LNCaP clone FGC (cell line): ENCODE measurements at regions not wholly inside any gene's neighbourhood (a gene's known extent, or its start where the extent isn't known, plus 50 kb on each side); places are given as distances from the start of the nearest gene placed in this dataset.
A peak's percentile ranks its signal among the peaks of the same experiment; 100 is the strongest.

ENCODE experiments used
- DNase-seq: peaks from one replicate; pipeline ENCODE4 v3.0.0-alpha.2; 2011; ENCODE audit warnings: low read depth
- H3K4me3 ChIP-seq: 2 replicates; pipeline ENCODE4 v1.5.1; 2011; ENCODE audit warnings: mild to moderate bottlenecking, low read depth, low read length, control low read depth
- TF ChIP-seq, protein P1 (sequence below): IDR thresholded peaks from 2 replicates; pipeline ENCODE4 v1.5.1; 2012; ENCODE audit warnings: mild to moderate bottlenecking; ENCODE audit not compliant: control insufficient read depth, insufficient read depth; ENCODE audit errors: extremely low read depth

DNA sequence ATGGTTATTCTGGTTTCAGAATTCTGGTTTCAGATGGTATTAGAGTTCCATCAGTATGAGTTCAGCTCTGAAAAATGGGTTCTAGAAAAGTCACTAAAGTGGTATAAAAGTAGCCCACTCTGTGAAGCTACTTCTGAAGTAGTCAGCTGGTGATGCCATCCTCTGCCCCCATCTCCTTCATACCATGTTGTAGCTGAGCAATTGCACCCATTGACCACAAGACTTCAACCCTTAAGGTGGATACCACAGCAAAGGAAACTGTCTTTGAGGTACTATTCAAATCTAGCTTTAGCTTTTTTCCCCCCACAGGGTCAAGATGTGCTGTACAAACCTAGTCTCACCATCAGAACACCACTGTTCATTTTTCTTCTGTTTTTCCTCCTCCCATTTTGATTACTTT lies 444.9 kb downstream of the DMAC1 start:
- no peak overlapping the region for H3K4me3 ChIP-seq
- TF ChIP-seq, protein P1, sequence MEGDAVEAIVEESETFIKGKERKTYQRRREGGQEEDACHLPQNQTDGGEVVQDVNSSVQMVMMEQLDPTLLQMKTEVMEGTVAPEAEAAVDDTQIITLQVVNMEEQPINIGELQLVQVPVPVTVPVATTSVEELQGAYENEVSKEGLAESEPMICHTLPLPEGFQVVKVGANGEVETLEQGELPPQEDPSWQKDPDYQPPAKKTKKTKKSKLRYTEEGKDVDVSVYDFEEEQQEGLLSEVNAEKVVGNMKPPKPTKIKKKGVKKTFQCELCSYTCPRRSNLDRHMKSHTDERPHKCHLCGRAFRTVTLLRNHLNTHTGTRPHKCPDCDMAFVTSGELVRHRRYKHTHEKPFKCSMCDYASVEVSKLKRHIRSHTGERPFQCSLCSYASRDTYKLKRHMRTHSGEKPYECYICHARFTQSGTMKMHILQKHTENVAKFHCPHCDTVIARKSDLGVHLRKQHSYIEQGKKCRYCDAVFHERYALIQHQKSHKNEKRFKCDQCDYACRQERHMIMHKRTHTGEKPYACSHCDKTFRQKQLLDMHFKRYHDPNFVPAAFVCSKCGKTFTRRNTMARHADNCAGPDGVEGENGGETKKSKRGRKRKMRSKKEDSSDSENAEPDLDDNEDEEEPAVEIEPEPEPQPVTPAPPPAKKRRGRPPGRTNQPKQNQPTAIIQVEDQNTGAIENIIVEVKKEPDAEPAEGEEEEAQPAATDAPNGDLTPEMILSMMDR: no peak
- DNase-seq: no peak

DNA sequence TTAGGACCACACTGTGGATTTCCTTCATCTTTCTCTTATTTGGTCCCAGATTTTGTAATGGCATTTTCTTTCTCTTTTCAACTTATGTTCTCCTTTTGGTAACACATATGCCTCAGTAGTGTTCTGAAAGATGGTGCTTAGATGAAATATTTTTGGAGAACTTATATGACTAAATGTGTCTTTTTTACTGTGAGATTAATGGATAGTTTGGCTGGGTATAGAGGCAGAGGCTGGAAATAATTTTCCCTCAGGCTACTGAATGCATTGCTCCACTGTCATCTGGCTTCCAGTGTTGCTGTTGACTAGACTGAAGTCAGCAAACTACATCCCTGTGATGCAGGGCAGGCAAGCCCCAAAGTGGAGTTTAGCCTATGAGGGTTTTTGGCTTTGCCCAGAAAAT lies 450.9 kb downstream of the DMAC1 start:
- no peak for DNase-seq
- H3K4me3 ChIP-seq: no peak overlapping the region
- TF ChIP-seq, protein P1: no peak

DNA sequence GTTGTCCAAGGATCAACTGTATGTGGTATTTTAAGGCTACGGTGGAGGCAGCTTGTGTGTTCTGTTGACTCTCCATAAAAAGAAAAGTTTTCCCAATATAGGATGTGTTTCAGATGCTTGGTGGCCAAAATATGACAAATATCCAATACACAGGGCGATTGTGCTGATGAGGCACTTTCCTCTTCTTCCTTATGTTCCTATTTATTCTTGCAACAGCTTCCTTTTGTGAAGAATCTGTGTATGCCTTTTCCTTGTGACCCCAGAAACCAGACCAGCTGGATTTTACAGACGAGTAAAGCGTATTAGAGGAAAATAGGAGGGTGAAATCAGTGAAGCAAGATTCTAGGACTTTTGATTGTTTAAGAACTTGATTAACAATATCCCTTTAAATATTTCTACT lies 452.0 kb downstream of the DMAC1 start:
- TF ChIP-seq, protein P1: no peak
- no peak overlapping the region for H3K4me3 ChIP-seq
- DNase-seq: no peak

DNA sequence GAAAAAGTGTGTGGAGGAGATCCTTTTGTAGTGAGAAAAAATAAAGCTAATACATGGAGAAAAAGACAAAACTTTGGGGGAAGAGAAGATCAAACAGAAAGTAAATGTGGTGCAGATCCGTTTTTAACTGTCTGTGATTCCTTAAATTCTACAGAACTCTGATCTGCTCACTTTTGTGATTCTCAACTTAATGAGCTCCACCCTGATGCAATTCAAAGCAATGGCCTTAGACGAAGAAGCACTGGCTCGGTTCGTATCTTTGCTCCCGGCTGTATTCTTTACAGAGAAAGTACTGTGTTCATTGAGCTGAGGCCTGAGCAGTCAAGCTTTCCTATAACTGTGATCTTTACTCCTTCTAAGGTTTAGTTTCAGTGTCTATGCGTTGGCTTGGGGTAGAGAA lies 453.4 kb downstream of the DMAC1 start:
- no peak overlapping the region for H3K4me3 ChIP-seq
- DNase-seq: no peak
- TF ChIP-seq, protein P1: no peak

DNA sequence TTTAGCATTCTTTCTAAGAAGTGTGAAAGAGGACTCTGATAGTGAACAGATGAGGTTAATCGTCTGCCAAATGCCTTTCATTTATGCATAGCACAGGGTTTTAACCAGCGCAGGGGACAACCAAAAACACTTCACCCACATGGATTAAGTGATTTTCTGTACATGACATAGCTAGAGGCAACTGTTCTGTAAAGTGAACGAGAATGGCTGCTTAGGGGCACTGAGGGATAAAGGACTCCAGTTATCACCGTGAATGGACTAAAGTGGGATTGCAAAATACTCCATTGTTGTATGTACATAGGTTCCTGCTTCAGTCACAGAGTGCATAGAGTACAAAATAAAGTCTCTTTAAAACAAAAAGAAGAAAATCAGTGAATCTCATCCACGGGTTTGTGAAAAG lies 456.8 kb downstream of the DMAC1 start:
- no peak for DNase-seq
- TF ChIP-seq, protein P1: no peak

DNA sequence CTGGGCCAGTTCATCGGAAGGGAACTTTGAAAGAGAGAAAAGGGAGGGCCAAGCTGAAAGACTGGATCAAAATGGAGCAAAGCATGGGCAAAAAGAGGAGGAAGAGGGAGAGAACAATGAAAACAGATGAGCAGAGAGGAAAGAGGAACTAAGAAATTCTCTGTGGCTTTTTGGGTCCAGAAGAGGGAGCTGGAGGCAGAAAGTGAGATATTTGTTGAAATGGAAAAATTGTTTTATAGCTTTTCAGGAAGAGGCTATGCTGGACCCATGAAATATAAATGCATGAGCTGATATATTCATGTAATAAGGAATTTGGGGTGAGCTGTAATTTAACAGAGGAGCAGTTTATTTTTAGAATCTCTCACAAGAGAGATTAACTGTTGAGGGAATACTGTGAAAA lies 457.3 kb downstream of the DMAC1 start:
- no peak for DNase-seq
- TF ChIP-seq, protein P1: peak; percentile 29; the same call in 1 of the 2 replicates
- no peak overlapping the region for H3K4me3 ChIP-seq

More for the DNA sequence above, 456.8 kb downstream of the DMAC1 start:
- no peak overlapping the region for H3K4me3 ChIP-seq

DNA sequence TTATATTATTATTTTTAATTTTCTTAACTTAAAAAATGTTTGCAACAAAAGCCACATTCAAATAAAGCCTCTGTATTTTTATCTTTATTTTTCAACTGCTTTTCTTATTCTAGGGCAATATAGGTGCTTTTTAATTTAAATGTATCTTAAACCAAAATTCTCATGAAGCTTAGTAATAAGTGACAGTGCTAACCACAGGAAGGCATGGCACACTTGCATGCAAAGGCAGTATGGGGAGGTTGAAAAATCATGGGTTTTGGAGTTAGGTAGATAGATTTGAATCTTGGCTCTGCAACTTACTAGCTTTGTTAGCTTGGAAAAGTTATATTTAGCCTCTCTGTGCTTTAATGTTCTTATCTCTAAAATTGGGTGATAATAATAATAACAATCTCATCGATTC lies 458.0 kb downstream of the DMAC1 start:
- no peak overlapping the region for H3K4me3 ChIP-seq
- TF ChIP-seq, protein P1: no peak
- no peak for DNase-seq
